ENCODE measurements at regions not wholly inside any gene's neighbourhood (a gene's known extent, or its start where the extent isn't known, plus 50 kb on each side); places are given as distances from the start of the nearest gene placed in this dataset.

DNA sequence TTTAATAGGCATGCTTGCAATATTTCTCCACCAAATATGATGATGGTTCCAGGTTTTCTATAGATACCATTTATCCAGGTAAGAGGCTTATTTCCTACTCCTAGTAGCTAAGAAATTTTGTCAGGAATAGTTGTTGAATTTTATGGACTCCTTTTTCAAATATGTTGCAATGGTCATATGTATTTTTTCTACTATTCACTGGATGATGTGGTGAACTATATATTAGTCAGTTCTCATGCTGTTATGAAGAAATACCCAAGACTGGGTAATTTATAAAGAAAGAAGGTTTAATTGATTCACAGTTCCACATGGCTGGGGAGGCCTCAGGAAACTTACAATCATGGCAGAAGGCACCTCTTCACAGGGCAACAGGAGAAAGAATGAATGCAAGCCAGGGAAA is 141.1 kb upstream of the NR3C1 start:
- no peak for DNase-seq

DNA sequence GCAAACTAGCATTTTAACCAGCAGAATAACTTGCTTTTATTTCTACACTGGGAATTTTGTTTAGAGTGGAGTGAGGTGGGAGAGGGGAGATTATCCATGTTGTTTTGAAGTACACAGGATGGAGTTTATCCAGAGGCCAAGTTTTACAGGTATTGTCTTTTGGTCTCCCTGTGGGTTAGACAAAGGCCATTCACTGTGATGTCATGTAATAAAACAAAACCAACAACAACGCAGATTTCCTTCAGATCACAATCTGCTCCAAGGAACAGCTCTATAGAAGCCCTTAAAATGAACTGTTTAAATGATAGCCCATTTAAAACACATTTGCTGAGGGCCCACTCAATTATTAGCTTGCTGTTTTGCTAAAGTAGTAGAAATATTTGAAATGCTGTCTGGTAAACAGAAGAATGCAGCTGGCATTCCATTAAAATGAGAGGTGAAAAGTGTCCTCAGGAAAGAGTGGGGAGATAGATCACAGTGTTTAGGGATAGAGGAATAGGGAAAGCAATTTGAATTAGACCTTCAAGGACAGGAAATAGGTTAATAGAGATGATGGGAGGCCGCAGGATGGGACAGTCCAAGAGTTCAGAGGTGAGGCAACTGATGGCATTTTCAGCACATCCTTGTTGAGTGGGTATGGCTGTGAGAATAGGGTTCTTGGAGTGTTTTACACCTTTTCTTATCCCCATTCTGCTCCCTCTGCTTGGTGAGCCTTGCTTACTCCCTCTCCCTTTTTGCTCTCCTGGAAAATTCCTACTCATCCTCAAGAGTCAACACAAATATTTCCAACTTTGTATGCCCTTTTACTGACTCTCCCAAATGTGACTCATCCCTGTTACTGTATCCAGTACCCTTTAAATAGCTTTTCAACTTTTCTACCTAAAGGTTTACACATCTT is 140.1 kb upstream of the NR3C1 start:
- H3K27ac ChIP-seq, result no peak overlapping the region
- H3K9me3 ChIP-seq, result no peaks in the 10 kb centered on the region
- no peaks in the 10 kb centered on the region for H3K36me3 ChIP-seq (ENCODE audit: low read depth, missing control alignments)
- TF ChIP-seq POLR2A (IDR thresholded peaks at IDR 0.05), result no peak
- TF ChIP-seq, protein P1, sequence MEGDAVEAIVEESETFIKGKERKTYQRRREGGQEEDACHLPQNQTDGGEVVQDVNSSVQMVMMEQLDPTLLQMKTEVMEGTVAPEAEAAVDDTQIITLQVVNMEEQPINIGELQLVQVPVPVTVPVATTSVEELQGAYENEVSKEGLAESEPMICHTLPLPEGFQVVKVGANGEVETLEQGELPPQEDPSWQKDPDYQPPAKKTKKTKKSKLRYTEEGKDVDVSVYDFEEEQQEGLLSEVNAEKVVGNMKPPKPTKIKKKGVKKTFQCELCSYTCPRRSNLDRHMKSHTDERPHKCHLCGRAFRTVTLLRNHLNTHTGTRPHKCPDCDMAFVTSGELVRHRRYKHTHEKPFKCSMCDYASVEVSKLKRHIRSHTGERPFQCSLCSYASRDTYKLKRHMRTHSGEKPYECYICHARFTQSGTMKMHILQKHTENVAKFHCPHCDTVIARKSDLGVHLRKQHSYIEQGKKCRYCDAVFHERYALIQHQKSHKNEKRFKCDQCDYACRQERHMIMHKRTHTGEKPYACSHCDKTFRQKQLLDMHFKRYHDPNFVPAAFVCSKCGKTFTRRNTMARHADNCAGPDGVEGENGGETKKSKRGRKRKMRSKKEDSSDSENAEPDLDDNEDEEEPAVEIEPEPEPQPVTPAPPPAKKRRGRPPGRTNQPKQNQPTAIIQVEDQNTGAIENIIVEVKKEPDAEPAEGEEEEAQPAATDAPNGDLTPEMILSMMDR (IDR thresholded peaks at IDR 0.05), result no peak
- intact Hi-C loops (cut with DNase I; ENCODE audit: low total_unique reads), result no loop called here
- H3K4me1 ChIP-seq, result no peaks in the 10 kb centered on the region
- no peaks in the 10 kb centered on the region for H3K27me3 ChIP-seq
- DNase-seq, result no peak
- whole genome bisulfite sequencing, 2 donors, result 62 to 77% methylated on average over 2 of the region's 2 CpGs
- no peak overlapping the region for H3K4me3 ChIP-seq

More for the DNA sequence above, 141.1 kb upstream of the NR3C1 start:
- H3K9me3 ChIP-seq, result no peaks in the 10 kb centered on the region
- no peak for TF ChIP-seq POLR2A (IDR thresholded peaks at IDR 0.05)
- TF ChIP-seq, protein P1 (IDR thresholded peaks at IDR 0.05), result no peak
- H3K36me3 ChIP-seq (ENCODE audit: low read depth, missing control alignments), result no peaks in the 10 kb centered on the region
- no peak overlapping the region for H3K27ac ChIP-seq
- H3K27me3 ChIP-seq, result no peaks in the 10 kb centered on the region
- no peak overlapping the region for H3K4me3 ChIP-seq
- intact Hi-C loops (cut with DNase I; ENCODE audit: low total_unique reads), result no loop called here
- no peaks in the 10 kb centered on the region for H3K4me1 ChIP-seq

DNA sequence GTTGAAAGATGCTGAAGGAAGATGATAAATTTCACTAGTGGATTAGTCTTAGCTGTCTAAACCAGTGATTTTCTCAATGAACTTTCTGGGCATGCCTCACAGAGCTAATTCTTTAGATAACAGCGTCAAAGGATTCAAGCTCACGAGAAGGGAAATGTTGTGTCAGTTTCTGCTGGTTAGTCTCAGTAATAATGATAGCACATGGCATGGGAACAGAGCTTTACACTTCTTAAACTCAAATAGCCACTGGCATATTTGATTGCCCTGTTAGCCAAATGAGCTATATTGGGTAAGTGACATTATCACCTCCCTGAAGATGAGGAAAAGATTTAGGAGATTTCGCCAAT is 139.3 kb upstream of the NR3C1 start:
- Histone ChIP-seq H3K4me3 (no peak overlapping the region), H3K4me1 (no peaks in the 10 kb centered on the region), H3K9me3 (no peaks in the 10 kb centered on the region), H3K27ac (no peak overlapping the region), H3K27me3 (no peaks in the 10 kb centered on the region), H3K36me3 (ENCODE audit: low read depth, missing control alignments) (no peaks in the 10 kb centered on the region)
- TF ChIP-seq, protein P1 (IDR thresholded peaks at IDR 0.05), result no peak
- no peak for TF ChIP-seq POLR2A (IDR thresholded peaks at IDR 0.05)
- intact Hi-C loops (cut with DNase I; ENCODE audit: low total_unique reads), result no loop called here
- no peak for DNase-seq
- 44 to 58% methylated on average over 3 of the region's 3 CpGs for WGBS, 2 donors

DNA sequence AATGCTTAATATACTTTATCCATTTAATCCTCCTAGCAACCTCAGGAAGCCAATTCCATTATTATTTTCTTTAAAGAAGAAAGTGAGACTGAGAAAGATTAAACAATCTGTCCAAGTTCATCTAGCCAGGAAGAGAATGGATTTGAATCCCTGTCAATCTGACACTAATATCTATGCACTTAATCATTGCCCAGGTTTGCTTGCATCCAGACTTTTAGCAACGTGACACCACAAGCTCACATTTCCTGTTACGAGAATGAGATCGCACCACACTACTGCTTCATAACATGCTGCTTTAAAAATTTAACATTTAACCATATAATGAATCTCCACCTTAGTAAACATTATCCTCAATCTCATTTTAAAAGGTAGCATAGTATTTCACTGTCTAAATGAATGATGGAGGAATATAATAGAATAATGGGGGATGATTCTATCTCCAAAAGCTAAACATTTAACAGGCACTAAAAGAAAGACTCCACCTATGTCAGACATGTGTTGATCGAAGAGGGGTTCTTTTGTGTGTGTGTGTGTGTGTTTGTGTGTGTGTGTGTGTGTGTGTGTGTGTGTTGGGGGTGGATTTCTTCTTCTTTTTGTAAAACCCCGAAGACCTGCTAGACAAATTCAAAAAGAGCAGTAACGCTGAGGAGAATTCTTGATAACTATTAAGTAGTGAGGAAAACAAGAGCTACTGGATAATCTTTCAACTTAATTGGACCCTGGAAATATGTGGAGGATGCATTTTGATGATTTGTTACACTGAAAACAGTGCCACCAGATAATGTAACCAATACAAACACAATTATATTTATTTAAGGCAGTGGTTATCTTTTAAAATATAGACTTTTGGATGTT is 138.7 kb upstream of the NR3C1 start:
- 54 to 69% methylated on average over 6 of the region's 6 CpGs for WGBS, 2 donors
- intact Hi-C loops (cut with DNase I; ENCODE audit: low total_unique reads), result no loop called here

More for the DNA sequence above, 138.7 kb upstream of the NR3C1 start:
- Histone ChIP-seq H3K4me3 (no peak overlapping the region), H3K4me1 (no peaks in the 10 kb centered on the region), H3K9me3 (no peaks in the 10 kb centered on the region), H3K27ac (no peak overlapping the region), H3K27me3 (no peaks in the 10 kb centered on the region), H3K36me3 (ENCODE audit: low read depth, missing control alignments) (no peaks in the 10 kb centered on the region)
- no peak for TF ChIP-seq POLR2A (IDR thresholded peaks at IDR 0.05)
- TF ChIP-seq, protein P1 (IDR thresholded peaks at IDR 0.05), result no peak
- no peak for DNase-seq
